Nephron (organoid): ENCODE measurements at regions not wholly inside any gene's neighbourhood (a gene's known extent, or its start where the extent isn't known, plus 50 kb on each side); places are given as distances from the start of the nearest gene placed in this dataset.

ENCODE experiments used
- H3K27ac Mint-ChIP-seq, 3 experiments: 2 replicates each; pipeline ENCODE4 v1.8.0; 2020; ENCODE audit warnings: mixed read lengths in 3 of 3, mild to moderate bottlenecking in 2 of 3, moderate library complexity in 1 of 3
- H3K27me3 Mint-ChIP-seq: 2 replicates; pipeline ENCODE4 v1.8.0; 2021; ENCODE audit warnings: low read depth, mild to moderate bottlenecking, moderate library complexity, mixed read lengths
- H3K36me3 Mint-ChIP-seq: 2 replicates; pipeline ENCODE4 v1.8.0; 2020; ENCODE audit warnings: low read depth, mixed read lengths
- H3K4me1 Mint-ChIP-seq: 2 replicates; pipeline ENCODE4 v1.8.0; 2020; ENCODE audit warnings: mixed read lengths
- H3K4me3 Mint-ChIP-seq, 3 experiments: 2 replicates each; pipeline ENCODE4 v1.8.0; 2020; ENCODE audit warnings: mild to moderate bottlenecking in 3 of 3, mixed read lengths in 3 of 3, moderate library complexity in 2 of 3
- H3K9me3 Mint-ChIP-seq: 2 replicates; pipeline ENCODE4 v1.8.0; 2020; ENCODE audit warnings: mixed read lengths
- TF ChIP-seq, protein P1 (sequence below), 3 experiments: fragments of 200-600 bp; sonication (generic); IDR thresholded peaks; one replicate each; pipeline ENCODE4 v1.5.0; 2021; ENCODE audit warnings: antibody characterized with exemption in 3 of 3; ENCODE audit not compliant: unreplicated experiment in 3 of 3

DNA sequence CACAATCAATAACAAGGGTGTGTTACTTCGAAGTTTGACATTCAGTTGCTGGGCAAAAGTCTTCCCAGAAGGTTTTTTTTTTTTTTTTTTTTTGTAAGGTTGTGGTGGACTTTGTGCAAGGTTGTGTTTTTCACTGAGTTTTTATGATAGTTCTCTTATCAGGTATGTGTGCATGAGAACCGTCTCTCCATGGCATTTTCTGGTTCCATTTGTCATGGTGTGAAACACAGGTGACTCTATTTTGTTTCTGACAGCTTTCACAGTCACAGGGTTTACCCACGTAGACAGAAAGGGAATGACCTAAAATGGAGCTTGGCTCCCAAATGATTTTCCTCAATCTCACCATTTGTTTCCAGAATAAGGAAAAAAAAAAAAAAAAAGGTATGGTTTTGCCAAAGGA lies 1377.2 kb upstream of the CADM2 start:
- Mint-ChIP-seq H3K36me3 (no peaks in the 10 kb centered on the region), H3K4me3 (no peak overlapping the region), H3K27ac (no peak overlapping the region), H3K27me3 (no peaks in the 10 kb centered on the region), H3K4me1 (no peaks in the 10 kb centered on the region), H3K9me3 (no peaks in the 10 kb centered on the region)
- TF ChIP-seq, protein P1, sequence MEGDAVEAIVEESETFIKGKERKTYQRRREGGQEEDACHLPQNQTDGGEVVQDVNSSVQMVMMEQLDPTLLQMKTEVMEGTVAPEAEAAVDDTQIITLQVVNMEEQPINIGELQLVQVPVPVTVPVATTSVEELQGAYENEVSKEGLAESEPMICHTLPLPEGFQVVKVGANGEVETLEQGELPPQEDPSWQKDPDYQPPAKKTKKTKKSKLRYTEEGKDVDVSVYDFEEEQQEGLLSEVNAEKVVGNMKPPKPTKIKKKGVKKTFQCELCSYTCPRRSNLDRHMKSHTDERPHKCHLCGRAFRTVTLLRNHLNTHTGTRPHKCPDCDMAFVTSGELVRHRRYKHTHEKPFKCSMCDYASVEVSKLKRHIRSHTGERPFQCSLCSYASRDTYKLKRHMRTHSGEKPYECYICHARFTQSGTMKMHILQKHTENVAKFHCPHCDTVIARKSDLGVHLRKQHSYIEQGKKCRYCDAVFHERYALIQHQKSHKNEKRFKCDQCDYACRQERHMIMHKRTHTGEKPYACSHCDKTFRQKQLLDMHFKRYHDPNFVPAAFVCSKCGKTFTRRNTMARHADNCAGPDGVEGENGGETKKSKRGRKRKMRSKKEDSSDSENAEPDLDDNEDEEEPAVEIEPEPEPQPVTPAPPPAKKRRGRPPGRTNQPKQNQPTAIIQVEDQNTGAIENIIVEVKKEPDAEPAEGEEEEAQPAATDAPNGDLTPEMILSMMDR (IDR thresholded peaks at IDR 0.05; ENCODE audit: unreplicated experiment in 3 of 3): no peak

DNA sequence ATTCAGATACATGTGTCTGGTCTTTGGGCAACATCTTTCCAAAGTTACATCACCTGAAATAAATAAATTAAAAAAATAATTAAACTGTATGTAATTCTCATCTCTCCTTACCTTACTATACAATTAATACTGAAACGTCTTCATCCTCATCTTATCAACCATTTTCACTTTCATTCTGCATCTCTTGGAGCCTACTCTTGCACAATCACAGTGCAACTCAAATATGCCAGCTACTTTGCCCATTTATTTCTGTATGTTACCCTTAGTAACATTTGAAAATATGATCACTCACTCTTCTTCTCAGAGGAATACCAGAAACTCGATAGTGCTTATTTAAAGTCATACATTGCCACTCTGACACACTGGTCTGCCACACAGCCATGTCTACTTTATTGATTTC lies 1357.1 kb upstream of the CADM2 start:
- TF ChIP-seq, protein P1 (IDR thresholded peaks at IDR 0.05; ENCODE audit: unreplicated experiment in 3 of 3): no peak
- no peaks in the 10 kb centered on the region for H3K36me3 Mint-ChIP-seq
- no peak overlapping the region for H3K27ac Mint-ChIP-seq
- H3K9me3 Mint-ChIP-seq: peaks cover 4% of the 10 kb centered on the region
- H3K4me3 Mint-ChIP-seq: no peak overlapping the region
- no peaks in the 10 kb centered on the region for H3K27me3 Mint-ChIP-seq
- no peaks in the 10 kb centered on the region for H3K4me1 Mint-ChIP-seq

DNA sequence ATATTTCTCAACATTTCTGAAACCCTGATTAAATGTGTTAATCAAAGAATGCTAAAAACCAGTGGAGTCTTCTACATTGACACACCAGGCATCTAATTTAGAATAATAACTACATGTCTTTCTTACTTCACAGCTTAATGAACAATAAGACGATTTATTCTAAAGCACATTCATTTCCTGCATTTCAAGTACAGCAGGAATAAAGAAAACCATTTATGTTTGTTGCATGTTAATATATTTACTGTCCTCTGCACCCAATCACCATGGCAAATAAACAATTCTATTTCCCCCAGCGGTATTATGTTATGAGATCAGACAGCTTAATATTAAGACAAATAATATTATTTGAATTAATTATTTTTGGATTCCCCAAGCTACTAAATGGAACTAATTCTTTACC lies 1336.3 kb upstream of the CADM2 start:
- H3K4me3 Mint-ChIP-seq: no peak overlapping the region
- TF ChIP-seq, protein P1 (IDR thresholded peaks at IDR 0.05; ENCODE audit: unreplicated experiment in 3 of 3): no peak
- no peaks in the 10 kb centered on the region for H3K9me3 Mint-ChIP-seq
- H3K27ac Mint-ChIP-seq: no peak overlapping the region
- H3K36me3 Mint-ChIP-seq: no peaks in the 10 kb centered on the region
- H3K4me1 Mint-ChIP-seq: no peaks in the 10 kb centered on the region
- H3K27me3 Mint-ChIP-seq: no peaks in the 10 kb centered on the region

DNA sequence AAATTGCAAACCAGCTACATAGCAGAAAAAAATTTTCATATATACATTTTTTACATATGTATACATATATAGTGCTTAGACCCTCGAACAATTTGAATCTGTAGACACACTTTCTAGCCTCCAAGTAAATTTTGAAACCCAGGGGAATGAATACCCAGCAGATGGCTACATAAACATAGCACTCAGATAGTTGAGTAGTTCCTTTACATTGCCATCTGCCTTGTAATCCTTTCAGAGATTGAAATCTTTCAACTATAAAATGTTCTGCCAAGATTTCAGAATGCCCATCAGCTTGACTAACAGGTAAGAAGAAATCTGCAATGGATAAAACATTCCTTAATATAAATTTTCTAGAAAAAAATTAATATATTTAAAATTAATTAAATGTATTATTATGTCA lies 1333.5 kb upstream of the CADM2 start:
- Mint-ChIP-seq H3K27me3 (no peaks in the 10 kb centered on the region), H3K4me3 (no peak overlapping the region), H3K36me3 (no peaks in the 10 kb centered on the region), H3K9me3 (no peaks in the 10 kb centered on the region), H3K27ac (no peak overlapping the region), H3K4me1 (no peaks in the 10 kb centered on the region)
- TF ChIP-seq, protein P1 (IDR thresholded peaks at IDR 0.05; ENCODE audit: unreplicated experiment in 3 of 3): no peak

DNA sequence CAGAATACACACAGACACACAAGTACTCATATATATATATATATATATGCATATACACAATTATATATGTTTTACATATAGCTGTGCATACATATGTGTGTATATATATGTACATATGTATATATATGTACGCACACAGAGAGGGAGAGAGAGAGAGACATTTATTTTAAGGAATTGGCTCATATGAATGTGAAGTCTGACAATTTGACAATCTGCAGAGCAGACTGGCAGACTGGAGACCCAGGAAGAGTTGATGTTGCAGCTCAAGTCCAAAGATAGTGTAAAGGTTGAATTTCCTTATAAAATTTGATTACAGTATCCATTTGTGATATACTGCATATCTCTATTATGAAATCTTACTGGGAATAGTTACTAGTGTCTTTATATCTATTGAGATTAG lies 1330.3 kb upstream of the CADM2 start:
- Mint-ChIP-seq H3K27ac (no peak overlapping the region), H3K27me3 (no peaks in the 10 kb centered on the region), H3K4me1 (no peaks in the 10 kb centered on the region), H3K9me3 (no peaks in the 10 kb centered on the region), H3K36me3 (no peaks in the 10 kb centered on the region), H3K4me3 (no peak overlapping the region)
- TF ChIP-seq, protein P1 (IDR thresholded peaks at IDR 0.05; ENCODE audit: unreplicated experiment in 3 of 3): no peak

DNA sequence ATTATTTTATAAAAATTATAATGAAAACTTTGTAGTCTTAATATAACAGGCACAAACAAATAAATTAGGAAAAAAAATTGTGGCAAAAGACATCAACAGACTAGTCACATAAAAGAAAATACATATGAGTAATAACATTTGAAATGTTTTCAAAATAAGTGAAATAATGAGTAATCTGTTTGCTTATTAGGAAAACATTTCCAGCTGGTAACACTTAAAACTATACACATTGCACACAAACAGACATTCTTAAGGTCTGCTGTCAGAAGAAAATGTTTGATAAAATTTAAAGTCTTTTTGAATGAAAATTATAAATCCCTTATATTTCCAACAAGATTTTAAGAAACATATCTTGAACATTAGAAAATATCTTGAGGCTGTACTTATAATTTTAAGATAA lies 1326.3 kb upstream of the CADM2 start:
- TF ChIP-seq, protein P1 (IDR thresholded peaks at IDR 0.05; ENCODE audit: unreplicated experiment in 3 of 3): no peak
- no peak overlapping the region for H3K4me3 Mint-ChIP-seq
- no peaks in the 10 kb centered on the region for H3K4me1 Mint-ChIP-seq
- H3K27me3 Mint-ChIP-seq: no peaks in the 10 kb centered on the region
- peaks cover under 1% of the 10 kb centered on the region for H3K9me3 Mint-ChIP-seq
- H3K27ac Mint-ChIP-seq: no peak overlapping the region
- no peaks in the 10 kb centered on the region for H3K36me3 Mint-ChIP-seq
